H1 (cell line): ENCODE measurements at regions not wholly inside any gene's neighbourhood (a gene's known extent, or its start where the extent isn't known, plus 50 kb on each side); places are given as distances from the start of the nearest gene placed in this dataset.

Source experiments
- CTCF ChIA-PET: fragments of 300-600 bp; sonication (Branson Sonifier 250); formaldehyde crosslinking; loops from one replicate; lab custom pipeline; 2021; ENCODE audit not compliant: partially characterized antibody; lab: Charles Lee
- POLR2A ChIA-PET: fragments of 300-600 bp; sonication (Branson Sonifier 250); formaldehyde crosslinking; loops from one replicate; lab custom pipeline; 2021; ENCODE audit warnings: inconsistent platforms; ENCODE audit not compliant: partially characterized antibody; lab: Charles Lee
- DNase-seq, 2 experiments: peaks; one replicate each; pipeline versions ENCODE4 v3.0.0 to v3.0.0-alpha.2; 2010 to 2022; ENCODE audit warnings: low spot score in 2 of 2, low read depth in 1 of 2, mixed read lengths in 1 of 2
- FAIRE-seq: peaks from 2 replicates; lab custom pipeline; 2011; peaks lifted over from hg19 to GRCh38; lab: Jason Lieb, UNC
- H2AFZ ChIP-seq: 2 replicates; pipeline ENCODE4 v1.8.1; 2012; ENCODE audit warnings: low read length, inconsistent platforms
- H2AK5ac ChIP-seq: 2 replicates; pipeline ENCODE4 v1.6.1; 2013; ENCODE audit warnings: low read depth, low read length
- H2BK120ac ChIP-seq: replicated peaks from 2 replicates; pipeline ENCODE3; 2013; ENCODE audit warnings: low read depth, low read length, inconsistent platforms
- H2BK12ac ChIP-seq: 2 replicates; pipeline ENCODE4 v1.6.1; 2013; ENCODE audit warnings: low read depth, low read length
- H2BK15ac ChIP-seq: 2 replicates; pipeline ENCODE4 v1.6.1; 2013; ENCODE audit warnings: low read length
- H2BK20ac ChIP-seq: 2 replicates; pipeline ENCODE4 v1.6.1; 2013; ENCODE audit warnings: low read length
- H2BK5ac ChIP-seq: 2 replicates; pipeline ENCODE4 v1.6.1; 2013; ENCODE audit warnings: low read depth, low read length
- H3K14ac ChIP-seq: 2 replicates; pipeline ENCODE4 v1.6.1; 2013; ENCODE audit warnings: inconsistent platforms; ENCODE audit not compliant: insufficient read length
- H3K18ac ChIP-seq: 2 replicates; pipeline ENCODE4 v1.6.1; 2013; ENCODE audit warnings: low read length; ENCODE audit errors: extremely low read depth
- H3K23ac ChIP-seq: 2 replicates; pipeline ENCODE4 v1.6.1; 2013; ENCODE audit warnings: inconsistent platforms; ENCODE audit not compliant: insufficient read length
- H3K23me2 ChIP-seq: 2 replicates; pipeline ENCODE4 v1.6.1; 2013; ENCODE audit warnings: low read depth, low read length
- H3K27ac ChIP-seq: 2 replicates; pipeline ENCODE4 v1.6.1; 2011; ENCODE audit warnings: low read depth, low read length, inconsistent platforms
- H3K27me3 ChIP-seq, 4 experiments: replicated peaks in 1 of 4; 1 replicate in 1 of 4; 2 replicates in 3 of 4; pipeline versions ENCODE4 v1.6.1 to v1.8.1; 2011 to 2013; ENCODE audit warnings: low read length in 3 of 4, mild to moderate bottlenecking in 3 of 4, inconsistent platforms in 2 of 4, mixed read lengths in 2 of 4, moderate library complexity in 1 of 4; ENCODE audit not compliant: control insufficient read depth in 3 of 4, insufficient read depth in 3 of 4; ENCODE audit errors: extremely low read depth in 1 of 4
- H3K36me3 ChIP-seq, 4 experiments: 2 replicates each; pipeline versions ENCODE4 v1.6.1 to v1.8.1; 2011 to 2013; ENCODE audit warnings: mild to moderate bottlenecking in 4 of 4, low read length in 3 of 4, moderate library complexity in 2 of 4, control low read depth in 1 of 4, inconsistent platforms in 1 of 4; ENCODE audit not compliant: insufficient read depth in 4 of 4, control insufficient read depth in 2 of 4
- H3K4ac ChIP-seq: replicated peaks from 2 replicates; pipeline ENCODE3; 2013; ENCODE audit warnings: low read length, low read depth, mixed read lengths, inconsistent platforms; ENCODE audit not compliant: insufficient read length
- H3K4me1 ChIP-seq, 4 experiments: replicated peaks in 1 of 4; 1 replicate in 1 of 4; 2 replicates in 3 of 4; pipeline versions ENCODE4 v1.6.1 to v1.8.1; 2011 to 2013; ENCODE audit warnings: low read length in 3 of 4, inconsistent platforms in 2 of 4, mixed read lengths in 1 of 4; ENCODE audit not compliant: insufficient read depth in 4 of 4, control insufficient read depth in 3 of 4
- H3K4me2 ChIP-seq, 2 experiments: 2 replicates each; pipeline versions ENCODE4 v1.6.1 to v1.8.1; 2011 to 2013; ENCODE audit warnings: low read depth in 2 of 2, low read length in 2 of 2, control low read depth in 1 of 2, inconsistent platforms in 1 of 2, mild to moderate bottlenecking in 1 of 2; ENCODE audit not compliant: insufficient read depth in 1 of 2
- H3K4me3 ChIP-seq, 4 experiments: fragments of 200-600, 300-600 bp in 1 of 4; sonication (generic), shearing (Covaris generic), sonication (Bioruptor Twin) in 1 of 4; 2 replicates each; pipeline versions ENCODE4 v1.5.1 to v1.8.1; 2011 to 2016; ENCODE audit warnings: low read length in 4 of 4, low read depth in 3 of 4, control low read depth in 2 of 4, inconsistent platforms in 2 of 4, mild to moderate bottlenecking in 2 of 4, mixed read lengths in 1 of 4, moderate library complexity in 1 of 4; ENCODE audit not compliant: insufficient read depth in 2 of 4; ENCODE audit errors: extremely low read depth in 1 of 4
- H3K56ac ChIP-seq: replicated peaks from 2 replicates; pipeline ENCODE3; 2013; ENCODE audit warnings: low read depth, mild to moderate bottlenecking, mixed read lengths, low read length, inconsistent platforms; ENCODE audit not compliant: insufficient read length
- H3K79me1 ChIP-seq: 2 replicates; pipeline ENCODE4 v1.6.1; 2013; ENCODE audit warnings: low read depth, low read length, control low read depth
- H3K79me2 ChIP-seq, 2 experiments: 2 replicates each; pipeline versions ENCODE4 v1.6.1 to v1.8.1; 2012 to 2013; ENCODE audit warnings: low read length in 2 of 2, mild to moderate bottlenecking in 2 of 2, inconsistent platforms in 1 of 2; ENCODE audit not compliant: insufficient read depth in 2 of 2, control insufficient read depth in 1 of 2
- H3K9ac ChIP-seq, 4 experiments: replicated peaks in 1 of 4; 1 replicate in 1 of 4; 2 replicates in 3 of 4; pipeline versions ENCODE4 v1.6.1 to v1.8.1; 2011 to 2013; ENCODE audit warnings: low read depth in 3 of 4, low read length in 3 of 4, control low read depth in 2 of 4, mild to moderate bottlenecking in 2 of 4, moderate library complexity in 2 of 4, inconsistent platforms in 1 of 4; ENCODE audit errors: extremely low read depth in 1 of 4
- H3K9me3 ChIP-seq, 2 experiments: 2 replicates each; pipeline versions ENCODE4 v1.6.1 to v1.8.1; 2012 to 2013; ENCODE audit warnings: mild to moderate bottlenecking in 2 of 2, moderate library complexity in 2 of 2, control low read depth in 1 of 2, inconsistent platforms in 1 of 2, low read depth in 1 of 2, low read length in 1 of 2, mixed read lengths in 1 of 2; ENCODE audit not compliant: insufficient read depth in 2 of 2
- H4K20me1 ChIP-seq, 2 experiments: replicated peaks in 1 of 2; 2 replicates each; pipeline versions ENCODE3 to v1.8.1; 2011 to 2013; ENCODE audit warnings: inconsistent platforms in 2 of 2, low read length in 2 of 2, mild to moderate bottlenecking in 1 of 2; ENCODE audit not compliant: insufficient read depth in 2 of 2, control insufficient read depth in 1 of 2
- H4K5ac ChIP-seq: 2 replicates; pipeline ENCODE4 v1.6.1; 2013; ENCODE audit warnings: low read length, low read depth, mixed read lengths, inconsistent platforms; ENCODE audit not compliant: insufficient read length
- H4K8ac ChIP-seq: 2 replicates; pipeline ENCODE4 v1.8.0; 2013; ENCODE audit warnings: mild to moderate bottlenecking, moderate library complexity, low read length, inconsistent platforms; ENCODE audit not compliant: insufficient read depth; ENCODE audit errors: extremely low read depth
- H4K91ac ChIP-seq: replicated peaks from 2 replicates; pipeline ENCODE3; 2013; ENCODE audit warnings: low read length, mixed read lengths, inconsistent platforms; ENCODE audit not compliant: insufficient read length
- KDM4A ChIP-seq: IDR thresholded peaks from one replicate; pipeline ENCODE4 v1.7.1; 2012; ENCODE audit warnings: low read depth, mild to moderate bottlenecking, moderate library complexity, low read length, inconsistent platforms; ENCODE audit not compliant: severe bottlenecking
- SP2 ChIP-seq: IDR thresholded peaks from 2 replicates; pipeline ENCODE4 v1.6.1; 2012; ENCODE audit warnings: mild to moderate bottlenecking, low read length, inconsistent platforms
- WGBS, 2 experiments: shearing (Covaris generic) in 1 of 2; methylation state at CpG; one replicate each; pipeline versions ENCODE4 v1.1.6 to v1.1.7; 2013 to 2015; ENCODE audit warnings: low lambda C conversion rate in 2 of 2, mixed read lengths in 2 of 2, inconsistent platforms in 1 of 2, low coverage in 1 of 2, missing lambda C conversion rate in 1 of 2; ENCODE audit not compliant: insufficient replicate concordance in 2 of 2, insufficient coverage in 1 of 2, insufficient read length in 1 of 2; ENCODE audit errors: extremely low coverage in 1 of 2, missing lambda C conversion rate in 1 of 2; 5-methylcytosine and 5-hydroxymethylcytosine counted together
- TF ChIP-seq, protein P1 (sequence below), 3 experiments: IDR thresholded peaks; 1 replicate in 2 of 3; 2 replicates in 1 of 3; pipeline versions ENCODE4 v1.5.1 to v1.6.1; 2011; ENCODE audit warnings: low read length in 3 of 3, mild to moderate bottlenecking in 3 of 3, inconsistent platforms in 2 of 3, low read depth in 1 of 3, moderate library complexity in 1 of 3; ENCODE audit not compliant: insufficient read depth in 1 of 3; ENCODE audit errors: control extremely low read depth in 1 of 3

DNA sequence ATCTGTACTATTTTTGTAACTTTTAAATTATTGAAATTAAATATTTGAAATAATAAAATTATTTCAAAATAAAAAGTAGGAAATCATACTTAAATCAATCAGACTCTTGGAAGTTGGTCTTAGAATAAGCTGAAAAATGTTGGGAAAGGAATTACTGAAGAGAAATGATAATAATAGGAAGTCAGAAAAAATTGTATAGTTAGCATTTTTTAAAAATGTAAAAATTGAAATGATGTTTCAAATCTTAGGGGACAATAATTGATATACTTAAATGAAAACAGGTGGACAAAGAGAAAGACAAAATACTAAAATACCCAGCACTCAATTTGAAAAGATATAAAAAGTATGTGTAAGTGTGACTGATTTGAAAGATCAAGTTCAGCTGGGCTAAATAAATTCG lies 186.1 kb downstream of the BMP2 start:
- TF ChIP-seq SP2 (no peak), KDM4A (no peak)
- TF ChIP-seq, protein P1, sequence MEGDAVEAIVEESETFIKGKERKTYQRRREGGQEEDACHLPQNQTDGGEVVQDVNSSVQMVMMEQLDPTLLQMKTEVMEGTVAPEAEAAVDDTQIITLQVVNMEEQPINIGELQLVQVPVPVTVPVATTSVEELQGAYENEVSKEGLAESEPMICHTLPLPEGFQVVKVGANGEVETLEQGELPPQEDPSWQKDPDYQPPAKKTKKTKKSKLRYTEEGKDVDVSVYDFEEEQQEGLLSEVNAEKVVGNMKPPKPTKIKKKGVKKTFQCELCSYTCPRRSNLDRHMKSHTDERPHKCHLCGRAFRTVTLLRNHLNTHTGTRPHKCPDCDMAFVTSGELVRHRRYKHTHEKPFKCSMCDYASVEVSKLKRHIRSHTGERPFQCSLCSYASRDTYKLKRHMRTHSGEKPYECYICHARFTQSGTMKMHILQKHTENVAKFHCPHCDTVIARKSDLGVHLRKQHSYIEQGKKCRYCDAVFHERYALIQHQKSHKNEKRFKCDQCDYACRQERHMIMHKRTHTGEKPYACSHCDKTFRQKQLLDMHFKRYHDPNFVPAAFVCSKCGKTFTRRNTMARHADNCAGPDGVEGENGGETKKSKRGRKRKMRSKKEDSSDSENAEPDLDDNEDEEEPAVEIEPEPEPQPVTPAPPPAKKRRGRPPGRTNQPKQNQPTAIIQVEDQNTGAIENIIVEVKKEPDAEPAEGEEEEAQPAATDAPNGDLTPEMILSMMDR (IDR thresholded peaks at IDR 0.05; ENCODE audit: control extremely low read depth in 1 of 3, insufficient read depth in 1 of 3, low read depth in 1 of 3, low read length in 3 of 3) = no peak
- POLR2A ChIA-PET = no interaction called here
- no peak overlapping the region for H3K4me3 ChIP-seq
- no peak overlapping the region for H4K8ac ChIP-seq
- no peak for DNase-seq
- H3K79me2 ChIP-seq = no peaks in the 10 kb centered on the region
- H3K79me1 ChIP-seq = no peaks in the 10 kb centered on the region
- H3K27me3 ChIP-seq = no peaks in the 10 kb centered on the region
- CTCF ChIA-PET = no interaction called here
- H4K5ac ChIP-seq = no peak overlapping the region
- H3K14ac ChIP-seq = no peak overlapping the region
- no peak overlapping the region for H2AK5ac ChIP-seq
- no peak overlapping the region for H3K23ac ChIP-seq
- no peak overlapping the region for H3K27ac ChIP-seq
- no peak overlapping the region for H3K4ac ChIP-seq
- no peak for FAIRE-seq
- H3K4me1 ChIP-seq = no peaks in the 10 kb centered on the region
- no peak overlapping the region for H2BK12ac ChIP-seq
- no peaks in the 10 kb centered on the region for H3K23me2 ChIP-seq
- H2BK15ac ChIP-seq = no peak overlapping the region
- H4K20me1 ChIP-seq = no peaks in the 10 kb centered on the region
- H3K18ac ChIP-seq = no peak overlapping the region
- no peak overlapping the region for H3K56ac ChIP-seq
- WGBS, 2 experiments = 91% methylated on average over 1 of the region's 1 CpG; no CpG with 5 or more reads in 1 of the 2 experiments
- no peak overlapping the region for H3K4me2 ChIP-seq
- H3K36me3 ChIP-seq = no peaks in the 10 kb centered on the region
- H2AFZ ChIP-seq = no peak overlapping the region
- no peak overlapping the region for H2BK20ac ChIP-seq
- H4K91ac ChIP-seq = no peak overlapping the region
- H3K9ac ChIP-seq = no peak overlapping the region
- H2BK120ac ChIP-seq = no peak overlapping the region
- no peak overlapping the region for H2BK5ac ChIP-seq
- H3K9me3 ChIP-seq = no peaks in the 10 kb centered on the region; a peak in 1 of 4 replicates
